Neural progenitor cell (in vitro differentiated cells): ENCODE measurements at regions not wholly inside any gene's neighbourhood (a gene's known extent, or its start where the extent isn't known, plus 50 kb on each side); places are given as distances from the start of the nearest gene placed in this dataset.

Experiments used
- EZH2 ChIP-seq: fragments of 200-600 bp; sonication (generic); IDR thresholded peaks from 2 replicates; pipeline ENCODE4 v1.6.1; 2017; ENCODE audit warnings: antibody characterized with exemption, mild to moderate bottlenecking, moderate library complexity
- EZH2phosphoT487 ChIP-seq: fragments of 200-600 bp; sonication (generic); IDR thresholded peaks from 2 replicates; pipeline ENCODE4 v1.6.1; 2017; ENCODE audit warnings: antibody characterized with exemption
- TF ChIP-seq, protein P1 (sequence below): fragments of 200-600 bp; sonication (generic); IDR thresholded peaks from 2 replicates; pipeline ENCODE4 v1.5.1; 2017; ENCODE audit warnings: antibody characterized with exemption, mild to moderate bottlenecking

DNA sequence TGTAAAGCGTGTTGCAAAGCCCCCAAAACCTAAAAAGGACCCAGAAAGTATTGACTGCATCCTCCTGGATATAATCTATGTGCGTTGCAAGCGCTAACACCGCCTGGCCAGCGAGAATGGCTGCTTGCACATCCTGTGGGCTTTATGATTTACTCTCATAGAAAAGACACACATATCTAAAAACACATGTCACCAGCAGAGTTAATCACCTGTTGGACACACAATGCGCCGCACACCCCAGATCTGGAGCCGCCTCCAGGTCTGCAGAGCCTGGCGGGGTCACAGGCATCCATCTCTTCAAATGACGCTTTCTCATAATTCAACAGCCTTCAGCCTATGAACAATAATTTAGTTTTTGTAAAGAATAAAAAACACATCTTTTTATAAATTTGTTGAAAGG, 186.5 kb downstream of the RTP5 start:
- TF ChIP-seq, protein P1, sequence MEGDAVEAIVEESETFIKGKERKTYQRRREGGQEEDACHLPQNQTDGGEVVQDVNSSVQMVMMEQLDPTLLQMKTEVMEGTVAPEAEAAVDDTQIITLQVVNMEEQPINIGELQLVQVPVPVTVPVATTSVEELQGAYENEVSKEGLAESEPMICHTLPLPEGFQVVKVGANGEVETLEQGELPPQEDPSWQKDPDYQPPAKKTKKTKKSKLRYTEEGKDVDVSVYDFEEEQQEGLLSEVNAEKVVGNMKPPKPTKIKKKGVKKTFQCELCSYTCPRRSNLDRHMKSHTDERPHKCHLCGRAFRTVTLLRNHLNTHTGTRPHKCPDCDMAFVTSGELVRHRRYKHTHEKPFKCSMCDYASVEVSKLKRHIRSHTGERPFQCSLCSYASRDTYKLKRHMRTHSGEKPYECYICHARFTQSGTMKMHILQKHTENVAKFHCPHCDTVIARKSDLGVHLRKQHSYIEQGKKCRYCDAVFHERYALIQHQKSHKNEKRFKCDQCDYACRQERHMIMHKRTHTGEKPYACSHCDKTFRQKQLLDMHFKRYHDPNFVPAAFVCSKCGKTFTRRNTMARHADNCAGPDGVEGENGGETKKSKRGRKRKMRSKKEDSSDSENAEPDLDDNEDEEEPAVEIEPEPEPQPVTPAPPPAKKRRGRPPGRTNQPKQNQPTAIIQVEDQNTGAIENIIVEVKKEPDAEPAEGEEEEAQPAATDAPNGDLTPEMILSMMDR, result no peak
- TF ChIP-seq EZH2, result no peak
- TF ChIP-seq EZH2phosphoT487, result no peak
